ENCODE measurements at regions not wholly inside any gene's neighbourhood (a gene's known extent, or its start where the extent isn't known, plus 50 kb on each side); places are given as distances from the start of the nearest gene placed in this dataset.

- Histone ChIP-seq H3K4me3 (ENCODE audit: low read depth, low read length) (no peak overlapping the region), H3K27ac (ENCODE audit: low read depth, low read length) (no peak overlapping the region), H3K27me3 (ENCODE audit: control insufficient read depth, insufficient read depth, low read length) (no peaks in the 10 kb centered on the region), H3K9me3 (ENCODE audit: control insufficient read depth, insufficient read depth, low read length) (no peaks in the 10 kb centered on the region)
- POLR2A ChIA-PET, result no interaction called here
- no peak for DNase-seq (ENCODE audit: low read depth, low spot score)
- CTCF ChIA-PET, result no interaction called here
- TF ChIP-seq CTCF (IDR thresholded peaks at IDR 0.05; ENCODE audit: low read depth, low read length), result no peak
Observed at GRCh38 chr13:37944081-37944868, 74.7 kb upstream of the TRPC4 start.

GRCh38 chr13:37942929-37943328 lies 73.4 kb upstream of the TRPC4 start:
- CTCF ChIA-PET, result no interaction called here
- Histone ChIP-seq H3K9me3 (ENCODE audit: control insufficient read depth, insufficient read depth, low read length) (no peaks in the 10 kb centered on the region), H3K4me3 (ENCODE audit: low read depth, low read length) (no peak overlapping the region), H3K27me3 (ENCODE audit: control insufficient read depth, insufficient read depth, low read length) (no peaks in the 10 kb centered on the region), H3K27ac (ENCODE audit: low read depth, low read length) (no peak overlapping the region)
- POLR2A ChIA-PET, result no interaction called here
- no peak for TF ChIP-seq CTCF (IDR thresholded peaks at IDR 0.05; ENCODE audit: low read depth, low read length)
- no peak for DNase-seq (ENCODE audit: low read depth, low spot score)

GRCh38 chr13:37934339-37935191 lies 65.0 kb upstream of the TRPC4 start:
- no peak for DNase-seq (ENCODE audit: low read depth, low spot score)
- ChIA-PET CTCF (no interaction called here), POLR2A (no interaction called here)
- Histone ChIP-seq H3K27ac (ENCODE audit: low read depth, low read length) (no peak overlapping the region), H3K9me3 (ENCODE audit: control insufficient read depth, insufficient read depth, low read length) (no peaks in the 10 kb centered on the region), H3K4me3 (ENCODE audit: low read depth, low read length) (no peak overlapping the region), H3K27me3 (ENCODE audit: control insufficient read depth, insufficient read depth, low read length) (no peaks in the 10 kb centered on the region)
- no peak for TF ChIP-seq CTCF (IDR thresholded peaks at IDR 0.05; ENCODE audit: low read depth, low read length)

GRCh38 chr13:37929308-37929707 lies 59.7 kb upstream of the TRPC4 start:
- H3K4me3 ChIP-seq (ENCODE audit: low read depth, low read length), result no peak overlapping the region
- H3K27me3 ChIP-seq (ENCODE audit: control insufficient read depth, insufficient read depth, low read length), result no peaks in the 10 kb centered on the region
- DNase-seq (ENCODE audit: low read depth, low spot score), result no peak
- ChIA-PET POLR2A (no interaction called here), CTCF (no interaction called here)
- TF ChIP-seq CTCF (IDR thresholded peaks at IDR 0.05; ENCODE audit: low read depth, low read length), result no peak
- H3K27ac ChIP-seq (ENCODE audit: low read depth, low read length), result no peak overlapping the region
- H3K9me3 ChIP-seq (ENCODE audit: control insufficient read depth, insufficient read depth, low read length), result no peaks in the 10 kb centered on the region

- CTCF ChIA-PET, result no interaction called here
- Histone ChIP-seq H3K27me3 (ENCODE audit: control insufficient read depth, insufficient read depth, low read length) (no peaks in the 10 kb centered on the region), H3K4me3 (ENCODE audit: low read depth, low read length) (no peak overlapping the region), H3K9me3 (ENCODE audit: control insufficient read depth, insufficient read depth, low read length) (no peaks in the 10 kb centered on the region), H3K27ac (ENCODE audit: low read depth, low read length) (no peak overlapping the region)
- TF ChIP-seq CTCF (IDR thresholded peaks at IDR 0.05; ENCODE audit: low read depth, low read length), result no peak
- DNase-seq (ENCODE audit: low read depth, low spot score), result no peak
- POLR2A ChIA-PET, result no interaction called here
Observed at GRCh38 chr13:37927561-37927960, 58.0 kb upstream of the TRPC4 start.
